ENCODE measurements at regions not wholly inside any gene's neighbourhood (a gene's known extent, or its start where the extent isn't known, plus 50 kb on each side); places are given as distances from the start of the nearest gene placed in this dataset.
A peak's percentile ranks its signal among the peaks of the same experiment; 100 is the strongest.
"Not testable (repeated sequence)": the region's sequence is repeated elsewhere in the genome, so short reads cannot be mapped to it uniquely, and the experiment has no call there.

DNA sequence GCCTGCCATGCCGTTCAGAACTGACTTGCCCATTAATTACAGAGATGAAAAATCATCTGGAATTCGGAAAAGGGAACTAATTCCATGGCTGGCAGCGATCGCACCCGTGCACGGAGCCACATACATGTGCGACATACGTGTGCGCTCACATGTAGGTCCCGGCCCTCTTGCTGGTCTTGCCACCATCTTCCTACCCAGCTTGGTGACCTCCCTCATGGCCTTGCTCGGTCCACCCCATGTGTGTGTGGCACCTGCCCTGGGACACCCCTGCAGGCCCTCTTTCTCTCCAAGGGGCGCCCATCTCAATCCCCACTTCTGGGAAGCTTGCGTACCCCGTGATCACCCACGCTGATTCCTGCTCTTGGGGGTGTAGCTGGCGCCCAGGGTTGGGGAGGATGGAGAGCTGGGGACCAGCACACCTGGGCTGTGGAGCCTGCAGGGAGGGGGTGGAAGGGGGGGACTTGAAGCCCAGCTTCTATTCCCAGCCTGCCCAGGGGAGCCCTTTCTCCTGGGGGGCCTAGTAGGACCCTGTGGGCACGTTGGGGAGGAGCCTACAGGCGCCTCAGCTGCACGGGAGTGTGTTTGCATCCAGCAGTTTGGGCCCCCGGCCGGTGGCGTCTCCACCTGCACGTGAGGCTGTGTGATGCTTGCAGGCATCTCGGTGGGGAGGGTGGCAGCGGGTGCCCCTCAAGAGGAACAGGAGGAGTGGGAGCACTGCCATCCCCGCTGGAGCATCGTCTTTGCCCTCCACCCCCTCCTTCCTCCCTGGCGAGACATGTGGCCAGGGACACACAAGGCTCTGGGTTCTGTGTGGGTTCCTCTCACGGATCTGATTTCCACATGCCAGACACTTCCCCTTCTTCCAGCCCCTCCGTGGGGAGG, 112.6 kb downstream of the CRLF3 start:
- not testable (repeated sequence) for DNase-seq

DNA sequence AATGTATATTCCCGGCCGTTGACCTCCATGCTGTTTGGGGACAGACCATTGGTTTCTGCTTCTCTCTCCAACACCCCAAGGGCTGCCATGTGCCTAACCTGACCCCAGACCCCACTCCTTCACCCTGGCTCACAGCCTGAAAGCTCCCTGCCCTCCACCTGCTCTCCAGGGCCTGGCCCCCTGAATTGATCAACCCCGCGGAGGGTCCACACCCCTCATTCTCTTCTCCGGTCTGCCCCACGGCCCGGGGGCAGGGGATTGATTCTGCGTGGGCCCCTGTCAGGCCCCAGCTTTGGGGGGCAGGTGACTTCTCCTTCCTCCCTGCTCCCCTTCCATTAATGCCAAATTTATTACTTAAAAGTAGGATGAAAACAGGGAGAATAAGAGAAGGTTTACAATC, 113.3 kb downstream of the CRLF3 start:
- not testable (repeated sequence) for DNase-seq

DNA sequence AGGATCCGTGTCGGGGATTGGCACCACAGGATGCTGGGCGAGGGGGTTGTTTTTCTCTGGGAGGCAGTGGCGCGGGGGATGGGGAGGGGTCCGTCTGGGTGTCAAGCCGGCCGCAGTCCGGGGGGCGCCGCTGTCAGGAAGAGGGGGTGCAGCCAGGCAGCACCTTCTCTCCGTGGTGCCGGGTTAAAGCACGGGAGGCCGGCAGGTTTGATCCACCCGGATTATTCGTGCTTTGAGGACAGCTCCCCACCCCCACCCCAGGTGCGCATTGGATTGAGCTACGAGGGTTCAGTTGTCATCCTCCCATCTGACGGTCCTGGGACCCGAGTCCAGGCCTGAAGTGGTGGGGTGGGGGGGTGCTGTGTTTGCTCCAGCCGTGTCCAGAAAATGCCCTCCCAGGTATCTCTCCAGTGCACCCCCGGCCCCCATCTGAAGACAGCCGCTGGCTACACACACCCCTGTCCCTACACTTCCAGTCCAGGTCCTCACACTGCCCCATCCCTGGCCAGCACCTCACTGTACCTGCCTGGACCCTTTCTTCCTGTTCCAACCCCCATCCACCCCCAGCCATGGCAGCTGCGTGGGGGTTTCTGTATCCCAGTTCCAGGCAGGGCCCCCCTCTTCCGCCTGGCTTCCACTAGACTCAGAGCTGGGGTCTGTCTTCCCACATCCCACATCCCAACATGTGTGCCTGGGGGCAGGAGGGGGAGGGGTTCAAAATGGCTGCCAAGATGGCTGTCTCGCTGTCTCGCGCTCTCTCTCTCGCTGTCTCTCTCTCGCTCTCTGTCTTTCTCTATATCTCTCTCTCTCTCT, 114.0 kb downstream of the CRLF3 start:
- DNase-seq = not testable (repeated sequence)

DNA sequence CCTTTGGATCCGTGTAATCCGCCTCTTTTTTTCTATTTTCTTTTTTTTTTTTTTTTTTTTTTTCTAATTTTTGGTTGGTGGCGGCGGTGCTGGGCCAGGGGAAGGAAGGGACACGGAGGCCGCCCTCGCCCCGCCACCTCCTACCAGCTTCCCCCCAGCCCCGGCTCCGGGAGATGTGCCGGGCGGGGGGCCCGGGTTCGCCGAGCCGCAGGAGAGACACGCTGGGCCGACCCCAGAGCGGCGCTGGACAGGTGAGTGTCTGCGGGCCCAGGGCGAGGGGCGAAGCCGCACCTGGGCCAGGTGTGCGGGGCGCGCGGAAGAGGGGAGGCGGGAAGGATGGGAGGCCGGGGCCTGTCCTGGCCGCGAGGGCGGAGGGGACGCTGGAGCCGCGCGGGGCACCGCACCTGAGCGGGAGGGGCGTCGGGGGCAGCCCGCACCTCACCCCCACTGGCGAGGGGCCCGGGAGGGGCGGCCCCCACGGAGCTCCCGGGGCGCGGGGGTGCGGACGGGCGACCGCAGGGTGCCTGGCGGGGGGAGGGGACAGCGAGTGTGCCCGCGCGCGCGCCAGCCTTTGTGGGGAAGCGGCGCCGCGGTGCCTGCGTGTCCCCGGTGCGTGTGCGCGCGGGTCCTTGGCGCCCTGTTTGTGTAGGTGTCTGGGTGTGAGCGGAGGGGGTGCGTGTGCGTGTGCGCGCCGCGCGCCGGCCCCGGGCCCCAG, 114.8 kb downstream of the CRLF3 start:
- DNase-seq = not testable (repeated sequence)

DNA sequence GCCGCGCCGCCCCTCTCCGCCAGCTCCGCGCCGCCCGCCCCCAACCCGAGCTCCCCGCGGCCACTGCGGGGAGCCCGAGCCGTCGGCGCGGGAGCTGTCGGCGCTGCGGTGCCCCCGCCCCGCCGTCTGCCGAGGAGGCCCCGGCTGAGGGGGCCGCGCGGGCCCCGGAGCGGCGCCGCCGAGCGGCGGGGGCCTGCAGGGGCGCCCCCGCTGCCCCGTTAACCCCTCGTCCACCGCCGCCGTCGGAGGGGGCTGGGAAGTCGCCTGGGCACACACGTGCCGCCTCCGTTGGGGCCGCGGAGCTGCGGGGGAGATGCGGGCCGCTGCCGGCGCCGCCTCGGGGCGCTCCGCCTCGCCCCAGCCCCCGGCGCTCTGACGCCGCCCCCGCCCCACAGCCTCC, 115.4 kb downstream of the CRLF3 start:
- peak in 1 of 2 donors; percentile 30 for DNase-seq

DNA sequence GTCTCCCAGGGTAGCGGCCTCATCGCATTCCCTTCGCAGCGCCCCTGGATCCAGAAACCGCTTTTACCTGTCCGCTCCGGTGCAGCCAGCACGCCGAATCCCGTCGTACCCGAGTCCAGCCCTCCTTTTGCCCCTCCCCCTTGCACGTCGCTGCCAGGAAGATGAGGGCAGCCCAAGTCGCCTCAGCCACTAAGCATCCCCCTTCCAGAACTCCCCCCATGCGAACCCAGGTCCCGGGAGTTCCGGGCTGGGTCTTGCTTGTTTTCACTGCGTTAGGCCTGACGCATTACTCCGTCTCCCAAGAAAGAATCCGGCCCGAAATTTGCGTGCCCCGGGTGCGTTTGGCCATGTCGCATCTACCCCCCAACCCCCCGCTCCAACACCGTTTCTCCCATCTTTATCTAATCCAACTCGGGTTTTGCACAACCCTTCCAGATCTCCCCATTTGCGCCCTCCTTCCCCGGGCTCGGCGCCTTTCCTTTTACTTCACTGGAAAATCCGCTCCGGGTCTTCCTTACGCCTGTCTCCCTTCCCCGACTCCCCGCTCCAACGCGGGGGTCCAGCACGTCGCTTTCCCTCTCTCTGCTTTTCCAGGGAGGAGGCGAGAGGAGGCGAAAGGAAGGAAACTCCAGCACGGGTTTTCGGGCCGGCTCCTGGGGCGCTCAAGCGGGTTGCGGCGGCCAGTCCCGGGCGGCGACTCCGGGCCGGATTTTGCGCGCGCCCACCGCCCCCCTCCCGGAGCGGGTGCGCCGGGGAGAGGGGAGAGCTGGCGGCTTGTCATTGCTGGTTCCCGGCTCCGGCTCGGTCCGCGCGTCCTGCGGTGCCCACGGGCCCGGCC, 116.0 kb downstream of the CRLF3 start:
- peak; percentile 83 to 89 for DNase-seq

DNA sequence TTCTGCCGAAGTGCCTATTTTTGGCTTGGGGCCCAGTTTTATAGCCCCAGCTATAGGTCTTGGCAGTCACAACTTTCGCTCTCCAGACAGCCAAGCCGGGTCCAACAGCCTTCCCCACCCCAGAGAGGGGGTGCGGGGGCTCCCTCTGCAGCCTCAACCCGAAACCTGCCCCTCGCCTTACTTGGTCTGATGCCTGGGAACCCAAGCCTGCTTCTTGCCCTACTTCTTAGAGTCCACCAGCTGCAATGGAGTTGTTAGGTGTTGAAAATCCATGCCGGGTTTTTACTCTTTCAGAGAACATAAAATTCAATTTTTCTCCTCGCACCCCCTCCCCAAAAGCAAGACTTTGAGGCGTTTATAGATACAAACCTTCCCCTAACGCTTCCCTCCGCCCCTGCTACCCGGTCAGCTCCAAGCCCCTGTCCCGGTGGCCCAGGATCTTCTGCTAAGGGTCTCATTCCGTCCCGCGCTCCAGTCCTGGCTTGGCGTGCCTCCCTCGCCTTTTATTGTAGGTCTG, 116.7 kb downstream of the CRLF3 start:
- DNase-seq = peak; percentile 48 to 59

DNA sequence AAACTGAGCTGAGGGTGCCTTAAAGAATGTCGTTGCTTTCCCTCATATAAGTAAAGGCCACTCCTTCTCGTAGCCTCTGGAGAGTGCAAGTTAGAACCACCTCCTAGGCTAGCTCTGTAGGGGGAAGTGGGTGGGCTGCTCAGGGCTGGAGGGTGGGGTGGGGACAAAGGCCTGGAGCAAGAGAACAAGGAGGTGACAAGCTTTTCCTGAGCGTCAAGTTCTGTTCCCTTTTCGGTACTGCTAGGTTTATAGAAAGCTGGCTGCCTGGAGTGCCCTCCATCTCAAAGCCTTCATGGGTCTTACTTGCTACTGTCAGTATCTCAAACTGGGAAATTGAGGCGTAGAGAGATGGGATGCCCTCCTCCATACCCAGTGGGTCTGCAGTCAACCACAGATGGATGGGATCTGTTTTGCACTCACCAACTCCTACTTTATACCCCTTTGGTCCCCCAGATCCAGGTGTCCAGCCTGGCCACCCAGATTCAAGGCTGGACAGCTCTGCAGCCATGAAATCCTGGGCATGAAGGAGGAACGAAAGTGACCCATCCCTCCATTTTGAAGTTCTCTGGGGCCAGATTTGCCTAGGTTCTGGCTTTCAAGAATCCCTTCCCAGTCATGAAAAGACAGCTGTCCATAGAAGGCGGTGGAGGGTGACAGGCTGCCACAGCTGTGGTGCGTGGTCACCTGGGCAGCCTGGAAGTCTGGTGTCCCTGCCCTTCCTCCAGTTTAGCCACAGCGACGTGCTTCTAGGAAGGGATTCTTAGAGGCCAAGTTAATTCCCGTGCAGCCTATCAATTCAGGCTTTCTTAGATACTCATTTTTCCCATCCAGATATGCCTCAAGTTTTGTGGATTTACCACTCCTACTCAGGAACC, 117.8 kb downstream of the CRLF3 start:
- not testable (repeated sequence) for DNase-seq

DNA sequence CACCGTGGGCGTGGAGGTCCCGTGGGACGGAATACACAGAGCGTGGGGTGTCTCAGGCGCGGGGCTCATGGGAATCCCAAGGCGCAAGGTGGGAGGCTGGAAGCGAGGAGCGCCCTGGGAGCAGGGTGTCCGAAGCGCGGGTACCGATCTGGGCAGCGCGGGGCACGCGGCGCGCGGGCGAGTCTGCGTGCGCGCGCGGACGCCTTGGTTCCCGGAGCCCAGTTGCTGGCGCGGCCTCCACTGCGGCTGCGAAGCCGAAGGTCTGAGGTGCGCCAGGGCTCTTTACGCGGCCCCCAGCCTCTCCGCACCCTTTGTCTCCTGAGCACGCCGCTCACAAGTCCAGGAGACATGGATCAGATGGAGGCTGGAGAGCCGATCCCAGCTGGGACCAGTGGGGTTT, 118.5 kb downstream of the CRLF3 start:
- DNase-seq = not testable (repeated sequence)

DNA sequence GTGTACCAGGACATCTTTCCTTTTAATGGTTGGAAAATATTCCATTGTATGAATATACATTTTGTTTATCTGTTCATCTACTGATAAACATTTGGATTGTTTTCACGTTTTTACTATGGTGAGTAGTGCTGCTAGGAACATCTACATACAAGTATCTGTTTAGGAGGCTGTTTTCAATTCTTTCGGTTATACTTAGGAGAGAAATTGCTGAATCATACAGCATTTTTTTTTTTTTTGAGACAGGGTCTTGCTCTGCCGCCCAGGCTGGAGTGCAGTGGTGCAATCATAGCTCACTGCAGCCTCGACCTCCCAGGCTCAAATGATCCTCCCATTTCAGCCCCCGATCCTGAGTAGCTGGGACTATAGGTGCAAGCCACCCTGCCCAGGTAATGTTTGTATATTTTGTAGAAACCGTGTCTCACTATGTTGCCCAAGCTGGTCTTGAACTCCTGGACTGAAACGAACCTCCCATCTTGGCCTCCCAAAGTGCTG, 122.9 kb downstream of the CRLF3 start:
- no peak for DNase-seq

DNA sequence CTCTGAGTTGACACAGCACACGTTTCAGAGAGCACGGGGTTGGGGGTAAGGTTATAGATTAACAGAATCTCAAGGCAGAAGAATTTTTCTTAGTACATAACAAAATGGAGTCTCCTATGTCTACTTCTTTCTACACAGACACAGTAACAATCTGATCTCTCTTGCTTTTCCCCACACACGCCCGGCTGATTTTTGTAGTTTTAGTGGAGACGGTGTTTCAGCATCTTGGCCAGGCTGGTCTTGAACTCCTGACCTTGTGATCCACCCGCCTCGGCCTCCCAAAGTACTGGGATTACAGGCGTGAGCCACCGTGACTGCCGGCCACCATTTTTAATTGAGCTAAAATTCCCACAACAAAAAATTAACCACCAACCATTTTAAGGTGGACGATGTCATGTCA, 123.7 kb downstream of the CRLF3 start:
- DNase-seq = not testable (repeated sequence)

DNA sequence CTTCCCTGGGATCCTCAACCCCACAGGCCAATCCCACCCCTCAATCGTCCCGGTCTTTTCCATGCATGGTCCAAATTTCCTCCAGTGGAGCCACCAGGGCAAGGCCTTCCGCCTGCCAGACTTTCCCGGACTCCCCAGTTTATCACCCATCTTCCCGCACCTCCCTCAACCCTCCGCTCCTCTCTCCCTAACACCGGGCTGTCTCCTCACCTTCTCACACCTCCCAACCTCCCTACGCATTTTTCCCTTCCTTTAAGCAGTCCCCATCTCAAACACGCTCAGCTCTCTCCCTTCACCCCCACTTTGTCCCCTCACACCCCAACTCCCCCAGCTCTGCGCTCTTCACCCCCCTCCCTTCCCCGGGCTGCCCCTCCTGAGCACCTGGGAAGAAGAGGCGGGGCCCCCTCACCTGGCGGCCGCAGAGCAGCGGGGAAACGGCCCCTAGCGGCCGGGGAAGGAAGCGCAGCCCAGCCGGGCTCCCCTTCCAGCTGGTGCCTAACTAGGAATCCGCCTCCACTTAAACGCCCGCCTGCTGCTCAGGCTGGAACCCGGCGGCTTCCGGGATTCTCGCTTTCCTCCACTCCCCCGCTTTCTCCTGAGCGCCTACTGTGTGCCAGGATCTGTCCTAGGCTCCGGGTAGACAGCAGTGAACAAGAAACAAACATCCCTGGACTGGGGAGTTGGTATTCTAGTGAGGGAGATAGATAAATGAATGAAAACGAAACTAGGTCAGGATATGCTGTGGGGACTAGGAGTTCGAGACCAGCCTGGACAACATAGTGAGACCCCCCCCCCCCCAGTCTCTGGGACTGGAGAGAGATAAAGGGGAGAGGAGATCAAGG, 126.7 kb downstream of the CRLF3 start:
- DNase-seq = peak; percentile 22 to 38

DNA sequence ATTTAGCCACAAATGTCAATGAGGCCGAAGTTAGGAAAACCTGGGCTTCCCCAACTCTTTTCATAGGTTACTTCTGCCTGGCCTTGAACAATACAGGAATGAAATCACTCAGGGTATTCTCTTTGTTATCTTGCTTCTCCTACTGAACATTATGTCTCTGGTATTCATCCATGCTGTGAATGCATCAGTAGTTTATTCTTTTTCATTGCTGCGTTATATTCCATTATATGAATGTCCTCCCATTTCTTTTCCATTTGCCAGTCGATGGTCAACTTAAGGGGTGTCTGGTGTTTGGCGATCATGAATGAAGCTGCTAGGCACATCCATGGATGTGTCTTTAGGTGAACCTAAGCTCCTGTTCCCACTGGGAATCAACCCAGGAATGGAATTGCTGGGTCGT, 128.3 kb downstream of the CRLF3 start:
- no peak for DNase-seq

DNA sequence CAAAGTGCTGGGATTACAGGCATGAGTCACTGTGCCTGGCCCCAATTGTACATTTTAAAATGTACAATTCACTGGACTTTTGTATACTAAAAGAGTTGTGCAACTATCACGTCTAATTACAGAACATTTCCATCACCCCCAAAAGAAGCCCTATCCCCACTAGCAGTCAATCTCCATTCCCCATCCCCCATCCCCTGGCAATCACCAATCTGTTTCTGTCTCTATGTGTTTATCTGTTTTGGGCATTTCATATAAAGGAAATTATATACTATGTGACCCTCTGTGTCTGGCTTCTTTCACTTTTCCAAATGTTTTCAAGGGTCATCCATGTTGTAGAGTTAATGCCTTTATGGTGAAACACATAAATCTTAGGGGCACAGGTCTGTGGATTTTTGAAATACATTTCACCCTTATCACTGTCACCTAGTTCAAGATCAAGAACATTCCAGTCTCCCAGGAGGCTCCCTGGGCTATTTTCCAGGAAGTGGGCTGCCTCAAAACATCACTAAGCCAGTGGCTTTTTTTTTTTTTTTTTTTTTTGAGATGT, 129.2 kb downstream of the CRLF3 start:
- not testable (repeated sequence) for DNase-seq

DNA sequence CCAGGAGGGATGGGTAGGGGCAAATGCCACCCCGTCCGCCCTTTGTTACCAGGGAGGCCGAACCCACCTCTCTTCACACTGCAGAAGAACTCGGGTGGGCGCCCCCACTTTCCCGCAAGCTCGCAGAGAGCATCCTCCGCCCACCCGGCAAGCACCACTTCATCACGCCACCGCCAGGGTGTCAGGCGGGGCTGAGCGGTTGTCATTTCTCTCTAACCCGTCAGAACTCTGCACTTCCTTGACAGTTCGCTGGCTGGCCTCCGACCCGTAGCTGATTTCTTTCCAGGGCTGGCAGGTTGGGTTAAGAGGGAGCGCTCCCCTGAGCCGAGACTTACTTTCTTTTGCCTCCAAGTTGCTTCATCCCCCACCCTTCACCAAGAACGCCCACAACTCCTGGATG, 130.7 kb downstream of the CRLF3 start:
- DNase-seq = not testable (repeated sequence)

DNA sequence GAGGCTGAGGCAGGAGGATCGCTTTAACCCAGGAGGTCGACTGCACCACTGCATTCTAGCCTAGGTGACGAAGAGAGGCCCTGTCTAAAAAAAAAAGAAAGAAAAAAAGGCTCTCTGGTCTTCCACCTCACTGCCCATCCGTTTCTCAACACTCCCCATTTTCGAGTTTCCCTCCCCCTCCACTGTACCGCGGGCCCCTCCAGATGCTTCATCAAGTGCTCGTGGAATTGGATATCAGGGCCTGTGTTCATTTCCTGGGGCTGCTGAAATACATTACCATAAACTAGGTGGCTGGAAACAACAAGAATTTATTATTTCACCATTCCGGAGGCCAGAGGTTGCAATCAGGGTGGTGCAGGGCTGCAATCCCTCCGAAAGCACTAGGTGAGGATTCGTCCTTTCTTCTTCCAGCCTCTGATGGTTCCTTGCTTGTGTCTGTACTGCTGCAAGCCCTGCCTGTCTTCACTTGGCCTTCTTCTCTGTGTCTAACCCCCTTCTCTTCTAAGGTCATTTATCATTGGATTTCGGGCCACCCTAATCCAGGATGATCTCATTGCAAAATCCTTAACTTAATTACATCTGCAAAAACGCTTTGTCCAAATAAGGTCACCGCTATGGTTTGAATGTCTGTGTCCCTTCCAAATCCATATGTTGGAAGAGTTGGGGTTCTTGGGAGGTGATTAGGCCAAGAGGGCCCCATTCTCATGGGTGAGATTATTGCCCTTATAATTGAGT, 135.1 kb downstream of the CRLF3 start:
- not testable (repeated sequence) for DNase-seq

DNA sequence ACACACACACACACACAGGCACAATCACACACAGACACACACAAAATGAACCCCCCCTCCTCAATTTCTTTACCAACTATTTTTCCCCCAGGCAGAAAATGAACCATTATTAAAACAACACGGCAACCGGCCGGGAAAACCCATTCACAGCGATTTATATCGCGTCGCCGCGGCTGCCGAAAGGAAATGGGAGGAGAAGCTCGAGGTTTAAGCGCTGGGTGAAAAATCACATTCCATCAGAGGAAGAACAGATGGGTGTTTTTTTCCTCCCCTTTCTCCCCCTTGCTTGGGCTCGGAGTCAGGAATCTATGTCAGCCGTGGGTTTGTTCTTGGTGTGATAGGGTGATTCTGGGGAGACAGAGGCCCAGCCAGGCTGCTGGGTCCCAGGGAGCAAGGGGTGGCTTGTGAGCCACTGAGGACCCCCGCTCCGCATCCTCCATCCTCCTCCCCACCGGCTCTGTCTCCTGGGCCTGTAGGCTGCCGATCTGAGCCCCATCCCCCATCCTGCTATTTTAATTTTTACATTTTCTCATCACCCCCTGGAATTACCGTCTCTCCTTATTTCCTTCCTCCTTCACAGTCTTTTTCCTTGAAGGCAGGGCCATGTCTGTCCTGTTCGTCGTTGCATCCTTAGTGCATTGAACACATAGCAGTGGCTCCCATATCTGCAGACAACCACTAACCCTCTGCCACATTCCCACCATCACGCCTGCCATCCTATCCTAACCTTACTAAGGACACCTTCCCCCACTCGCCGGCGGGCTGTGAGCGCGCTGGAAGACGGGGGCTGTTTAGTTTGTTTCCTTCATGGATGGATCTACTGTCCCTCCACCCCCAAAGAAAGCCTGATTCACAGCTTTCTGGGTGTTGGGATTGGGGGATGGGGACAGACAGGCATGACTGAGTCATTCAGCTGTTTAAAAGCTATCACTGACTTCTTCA, 137.7 kb downstream of the CRLF3 start:
- not testable (repeated sequence) for DNase-seq
